ENCODE measurements at regions not wholly inside any gene's neighbourhood (a gene's known extent, or its start where the extent isn't known, plus 50 kb on each side); places are given as distances from the start of the nearest gene placed in this dataset.

DNA sequence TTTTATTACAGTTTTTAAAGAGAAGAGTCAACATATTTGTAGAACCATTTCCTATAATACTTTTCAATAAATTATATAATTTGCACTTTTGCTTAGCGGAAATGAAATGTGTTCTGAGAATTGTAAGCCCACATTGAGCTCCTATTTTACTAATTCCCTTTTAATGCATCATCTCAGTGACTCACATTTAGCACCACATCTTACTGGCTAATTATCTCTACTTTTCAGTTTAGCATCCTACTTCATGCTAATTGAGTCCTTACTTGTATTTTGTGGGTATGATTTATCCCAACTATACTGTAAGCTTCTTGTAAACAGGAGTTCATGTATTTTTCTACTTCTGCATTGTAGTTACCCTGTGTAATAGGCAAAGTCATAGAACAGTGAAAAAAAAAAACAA is 67.5 kb downstream of the TMX1 start:
- intact Hi-C loops (cut with DNase I), result no loop called here
- Histone ChIP-seq H3K27me3 (no peaks in the 10 kb centered on the region), H3K4me1 (no peaks in the 10 kb centered on the region)

DNA sequence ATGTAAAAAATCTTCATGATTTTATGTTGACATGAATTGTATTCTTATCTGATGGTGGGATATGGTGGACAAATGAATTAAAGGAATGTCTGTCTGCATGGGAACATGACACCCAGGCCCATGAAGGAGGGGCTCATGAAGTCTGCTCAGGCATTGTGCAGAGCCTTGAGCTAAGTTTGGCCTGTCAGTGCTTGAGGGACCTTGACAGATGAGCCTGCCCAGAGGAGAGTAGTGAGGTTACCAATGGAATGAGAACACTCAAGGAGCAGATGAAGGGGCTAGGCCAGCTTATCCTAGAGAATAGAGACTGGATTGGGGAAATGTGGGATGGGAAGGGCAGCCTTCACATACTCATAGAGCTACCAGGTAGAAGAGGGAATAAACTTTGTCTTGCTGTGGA is 68.8 kb downstream of the TMX1 start:
- no peak for DNase-seq (ENCODE audit: low spot score in 2 of 2)
- TF ChIP-seq, protein P1, sequence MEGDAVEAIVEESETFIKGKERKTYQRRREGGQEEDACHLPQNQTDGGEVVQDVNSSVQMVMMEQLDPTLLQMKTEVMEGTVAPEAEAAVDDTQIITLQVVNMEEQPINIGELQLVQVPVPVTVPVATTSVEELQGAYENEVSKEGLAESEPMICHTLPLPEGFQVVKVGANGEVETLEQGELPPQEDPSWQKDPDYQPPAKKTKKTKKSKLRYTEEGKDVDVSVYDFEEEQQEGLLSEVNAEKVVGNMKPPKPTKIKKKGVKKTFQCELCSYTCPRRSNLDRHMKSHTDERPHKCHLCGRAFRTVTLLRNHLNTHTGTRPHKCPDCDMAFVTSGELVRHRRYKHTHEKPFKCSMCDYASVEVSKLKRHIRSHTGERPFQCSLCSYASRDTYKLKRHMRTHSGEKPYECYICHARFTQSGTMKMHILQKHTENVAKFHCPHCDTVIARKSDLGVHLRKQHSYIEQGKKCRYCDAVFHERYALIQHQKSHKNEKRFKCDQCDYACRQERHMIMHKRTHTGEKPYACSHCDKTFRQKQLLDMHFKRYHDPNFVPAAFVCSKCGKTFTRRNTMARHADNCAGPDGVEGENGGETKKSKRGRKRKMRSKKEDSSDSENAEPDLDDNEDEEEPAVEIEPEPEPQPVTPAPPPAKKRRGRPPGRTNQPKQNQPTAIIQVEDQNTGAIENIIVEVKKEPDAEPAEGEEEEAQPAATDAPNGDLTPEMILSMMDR (IDR thresholded peaks at IDR 0.05), result no peak
- intact Hi-C loops (cut with DNase I), result no loop called here

More for the DNA sequence above, 67.5 kb downstream of the TMX1 start:
- no peaks in the 10 kb centered on the region for H3K9me3 ChIP-seq
- H3K27ac ChIP-seq, result no peak overlapping the region
- TF ChIP-seq, protein P1 (IDR thresholded peaks at IDR 0.05), result no peak
- H3K4me3 ChIP-seq, result no peak overlapping the region
- DNase-seq (ENCODE audit: low spot score in 2 of 2), result no peak
- no peaks in the 10 kb centered on the region for H3K36me3 ChIP-seq

DNA sequence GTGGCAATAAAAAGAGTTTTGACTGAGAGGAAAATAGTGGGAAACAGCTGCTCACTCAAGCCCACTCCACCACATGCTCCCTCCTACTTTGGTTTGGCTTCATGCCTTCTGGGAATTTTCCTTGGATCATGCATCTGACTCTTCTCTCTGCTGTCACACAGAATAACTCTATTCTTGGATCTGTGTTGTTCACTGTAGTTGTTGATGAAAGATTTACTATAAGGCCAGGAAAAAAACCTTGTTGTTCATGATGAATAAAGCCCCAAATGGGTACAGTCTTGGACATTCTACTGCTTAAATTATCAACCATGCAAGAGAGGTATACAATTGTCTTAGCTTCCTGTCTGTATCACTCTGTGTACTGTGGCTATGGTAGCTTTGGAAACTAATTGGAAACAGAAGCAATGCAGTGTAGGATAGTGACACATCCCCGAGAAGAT is 70.5 kb downstream of the TMX1 start:
- DNase-seq (ENCODE audit: low spot score in 2 of 2), result no peak
- no peak overlapping the region for H3K27ac ChIP-seq

More for the DNA sequence above, 68.8 kb downstream of the TMX1 start:
- Histone ChIP-seq H3K4me1 (no peaks in the 10 kb centered on the region), H3K36me3 (no peaks in the 10 kb centered on the region), H3K27ac (no peak overlapping the region), H3K9me3 (no peaks in the 10 kb centered on the region), H3K27me3 (no peaks in the 10 kb centered on the region), H3K4me3 (no peak overlapping the region)

DNA sequence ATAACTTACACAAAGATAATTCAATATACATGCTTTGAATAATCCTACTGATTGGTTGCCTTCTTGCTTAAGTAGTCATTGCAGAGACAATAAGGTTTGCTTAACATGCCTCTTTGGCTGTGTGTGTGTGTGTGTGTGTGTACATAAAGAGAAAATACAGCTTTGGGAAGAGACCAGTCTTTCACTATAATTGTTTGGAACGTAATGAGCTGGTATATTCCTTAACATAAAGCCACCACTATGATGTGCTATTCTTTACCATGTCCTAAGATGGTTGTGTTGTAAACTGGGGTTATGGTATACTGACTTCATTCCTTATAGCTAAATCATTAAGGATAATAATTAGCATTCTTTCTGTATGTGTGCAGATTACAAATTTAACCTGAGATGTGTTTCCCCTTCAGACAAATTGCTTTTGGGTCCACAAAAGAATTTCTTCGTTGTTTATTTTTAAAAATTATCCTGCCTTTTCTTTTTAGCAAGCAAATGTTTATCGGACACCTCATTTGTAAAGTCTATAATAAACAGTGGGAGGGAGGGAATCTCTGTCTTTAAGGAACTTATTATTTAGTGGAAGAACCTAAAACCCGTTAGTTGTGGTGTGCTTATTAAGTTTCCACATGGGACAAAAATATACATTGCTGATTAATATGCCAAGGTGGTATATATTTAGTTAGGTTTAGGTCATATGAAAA is 74.4 kb downstream of the TMX1 start:
- no peak overlapping the region for H3K27ac ChIP-seq
- H3K36me3 ChIP-seq, result no peaks in the 10 kb centered on the region
- TF ChIP-seq, protein P1 (IDR thresholded peaks at IDR 0.05), result no peak
- no peak overlapping the region for H3K4me3 ChIP-seq
- H3K9me3 ChIP-seq, result no peaks in the 10 kb centered on the region
- no peaks in the 10 kb centered on the region for H3K27me3 ChIP-seq
- peaks cover 4 to 19% of the 10 kb centered on the region in 2 donors for H3K4me1 ChIP-seq
- intact Hi-C loops (cut with DNase I), result no loop called here
- DNase-seq (ENCODE audit: low spot score in 2 of 2), result no peak

More for the DNA sequence above, 70.5 kb downstream of the TMX1 start:
- no peaks in the 10 kb centered on the region for H3K27me3 ChIP-seq
- H3K4me3 ChIP-seq, result no peak overlapping the region
- H3K9me3 ChIP-seq, result no peaks in the 10 kb centered on the region
- TF ChIP-seq, protein P1 (IDR thresholded peaks at IDR 0.05), result no peak
- intact Hi-C loops (cut with DNase I), result no loop called here
- no peaks in the 10 kb centered on the region for H3K4me1 ChIP-seq
- no peaks in the 10 kb centered on the region for H3K36me3 ChIP-seq

DNA sequence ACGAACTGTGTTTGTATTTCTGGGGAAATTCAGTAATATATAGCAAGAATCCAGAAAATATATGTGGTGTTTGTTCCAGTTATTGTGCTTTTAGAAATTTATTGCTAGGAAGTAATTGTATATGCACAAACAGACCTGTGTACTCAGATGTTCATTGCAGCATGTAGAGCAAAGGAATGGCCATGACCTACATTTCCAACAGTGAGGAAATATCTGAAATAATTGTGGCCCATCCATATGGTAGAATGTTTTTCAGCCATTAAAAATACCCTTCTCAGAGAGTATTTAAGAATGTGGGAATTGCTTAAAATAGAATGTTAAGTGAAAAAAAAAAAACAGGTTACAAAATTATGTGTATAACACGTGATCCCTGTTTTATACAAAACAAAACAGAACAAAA is 77.3 kb downstream of the TMX1 start:
- Histone ChIP-seq H3K27ac (no peak overlapping the region), H3K4me1 (peaks cover 6 to 19% of the 10 kb centered on the region in 2 donors), H3K36me3 (no peaks in the 10 kb centered on the region), H3K27me3 (no peaks in the 10 kb centered on the region), H3K4me3 (no peak overlapping the region), H3K9me3 (no peaks in the 10 kb centered on the region)
- intact Hi-C loops (cut with DNase I), result no loop called here
- TF ChIP-seq, protein P1 (IDR thresholded peaks at IDR 0.05), result no peak
- no peak for DNase-seq (ENCODE audit: low spot score in 2 of 2)

Data from ascending aorta (tissue), 2 donors.